Testis (tissue), 2 donors: ENCODE measurements at regions not wholly inside any gene's neighbourhood (a gene's known extent, or its start where the extent isn't known, plus 50 kb on each side); places are given as distances from the start of the nearest gene placed in this dataset.

Experiments
- POLR2A ChIP-seq: fragments of 450-650 bp; IDR thresholded peaks from one replicate; pipeline ENCODE4 v1.6.1; 2017; ENCODE audit warnings: antibody characterized with exemption, mild to moderate bottlenecking, moderate library complexity
- TF ChIP-seq, protein P1 (sequence below), 3 experiments: fragments of 450-650 bp in 2 of 3; fragments of 200-600 bp in 1 of 3; sonication (generic) in 1 of 3; IDR thresholded peaks; one replicate each; pipeline ENCODE4 v1.5.1; 2016 to 2019; ENCODE audit warnings: antibody characterized with exemption in 3 of 3, mild to moderate bottlenecking in 2 of 3, moderate library complexity in 1 of 3

DNA sequence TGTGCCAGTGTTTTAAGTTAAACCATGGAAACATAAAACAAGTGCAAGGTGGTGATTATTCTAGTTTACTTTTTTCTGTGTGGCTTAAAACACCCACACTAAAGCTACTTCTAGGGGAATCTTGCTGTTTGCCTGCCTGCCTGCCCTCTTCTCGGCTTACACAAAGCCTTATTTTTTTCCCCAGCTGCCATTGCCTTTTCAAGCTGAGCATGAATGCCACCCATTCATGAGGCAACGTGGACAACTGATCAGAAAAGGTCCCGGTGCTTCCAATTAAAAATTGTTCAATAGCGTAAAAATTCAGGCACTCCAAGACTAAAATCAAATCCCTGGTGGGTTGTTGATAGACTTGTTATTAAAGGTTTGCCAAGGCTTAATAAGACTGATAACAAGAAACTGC lies 401.4 kb downstream of the TMEM161B start:
- no peak for TF ChIP-seq POLR2A
- TF ChIP-seq, protein P1, sequence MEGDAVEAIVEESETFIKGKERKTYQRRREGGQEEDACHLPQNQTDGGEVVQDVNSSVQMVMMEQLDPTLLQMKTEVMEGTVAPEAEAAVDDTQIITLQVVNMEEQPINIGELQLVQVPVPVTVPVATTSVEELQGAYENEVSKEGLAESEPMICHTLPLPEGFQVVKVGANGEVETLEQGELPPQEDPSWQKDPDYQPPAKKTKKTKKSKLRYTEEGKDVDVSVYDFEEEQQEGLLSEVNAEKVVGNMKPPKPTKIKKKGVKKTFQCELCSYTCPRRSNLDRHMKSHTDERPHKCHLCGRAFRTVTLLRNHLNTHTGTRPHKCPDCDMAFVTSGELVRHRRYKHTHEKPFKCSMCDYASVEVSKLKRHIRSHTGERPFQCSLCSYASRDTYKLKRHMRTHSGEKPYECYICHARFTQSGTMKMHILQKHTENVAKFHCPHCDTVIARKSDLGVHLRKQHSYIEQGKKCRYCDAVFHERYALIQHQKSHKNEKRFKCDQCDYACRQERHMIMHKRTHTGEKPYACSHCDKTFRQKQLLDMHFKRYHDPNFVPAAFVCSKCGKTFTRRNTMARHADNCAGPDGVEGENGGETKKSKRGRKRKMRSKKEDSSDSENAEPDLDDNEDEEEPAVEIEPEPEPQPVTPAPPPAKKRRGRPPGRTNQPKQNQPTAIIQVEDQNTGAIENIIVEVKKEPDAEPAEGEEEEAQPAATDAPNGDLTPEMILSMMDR (IDR thresholded peaks at IDR 0.05) = no peak
